GM18498 (cell line): ENCODE measurements at regions not wholly inside any gene's neighbourhood (a gene's known extent, or its start where the extent isn't known, plus 50 kb on each side); places are given as distances from the start of the nearest gene placed in this dataset.

ENCODE experiments used
- ATAC-seq: cut with Tn5 transposase; IDR thresholded peaks from one replicate; pipeline ENCODE4 v1.9.1; 2021; ENCODE audit warnings: mild to moderate bottlenecking, moderate library complexity; ENCODE audit not compliant: unreplicated experiment

- ATAC-seq: no peak
Observed at GRCh38 chr1:14128096-14128495, 428.1 kb downstream of the PRDM2 start.

- ATAC-seq: no peak
Observed at GRCh38 chr1:14129009-14129408, 429.0 kb downstream of the PRDM2 start.

- no peak for ATAC-seq
Observed at GRCh38 chr1:14135070-14135469, 435.1 kb downstream of the PRDM2 start.

- no peak for ATAC-seq
Observed at GRCh38 chr1:14136152-14136763, 436.3 kb downstream of the PRDM2 start.

- ATAC-seq: no peak
Observed at GRCh38 chr1:14136881-14137280, 436.9 kb downstream of the PRDM2 start.

- no peak for ATAC-seq
Observed at GRCh38 chr1:14137411-14138134, 437.6 kb downstream of the PRDM2 start.

GRCh38 chr1:14138135-14138506 lies 438.1 kb downstream of the PRDM2 start:
- ATAC-seq: no peak

GRCh38 chr1:14138687-14139086 lies 438.7 kb downstream of the PRDM2 start:
- no peak for ATAC-seq

- no peak for ATAC-seq
Observed at GRCh38 chr1:14140831-14141401, 440.9 kb downstream of the PRDM2 start.

GRCh38 chr1:14141656-14142055 lies 441.7 kb downstream of the PRDM2 start:
- no peak for ATAC-seq

- no peak for ATAC-seq
Observed at GRCh38 chr1:14142397-14143100, 442.6 kb downstream of the PRDM2 start.

- ATAC-seq: no peak
Observed at GRCh38 chr1:14143777-14144176, 443.8 kb downstream of the PRDM2 start.

GRCh38 chr1:14148526-14148925 lies 448.5 kb downstream of the PRDM2 start:
- ATAC-seq: no peak

GRCh38 chr1:14149431-14149830 lies 449.1 kb upstream of the KAZN start:
- ATAC-seq: no peak

- no peak for ATAC-seq
Observed at GRCh38 chr1:14156543-14156942, 441.9 kb upstream of the KAZN start.

- no peak for ATAC-seq
Observed at GRCh38 chr1:14160781-14161180, 437.7 kb upstream of the KAZN start.

- ATAC-seq: no peak
Observed at GRCh38 chr1:14163246-14163645, 435.2 kb upstream of the KAZN start.

GRCh38 chr1:14165371-14165801 lies 433.1 kb upstream of the KAZN start:
- no peak for ATAC-seq

- ATAC-seq: no peak
Observed at GRCh38 chr1:14167884-14168283, 430.6 kb upstream of the KAZN start.

GRCh38 chr1:14168326-14169063 lies 430.0 kb upstream of the KAZN start:
- no peak for ATAC-seq

GRCh38 chr1:14173598-14173997 lies 424.9 kb upstream of the KAZN start:
- ATAC-seq: no peak
